ENCODE measurements at regions not wholly inside any gene's neighbourhood (a gene's known extent, or its start where the extent isn't known, plus 50 kb on each side); places are given as distances from the start of the nearest gene placed in this dataset.
"Not testable (repeated sequence)": the region's sequence is repeated elsewhere in the genome, so short reads cannot be mapped to it uniquely, and the experiment has no call there.

DNA sequence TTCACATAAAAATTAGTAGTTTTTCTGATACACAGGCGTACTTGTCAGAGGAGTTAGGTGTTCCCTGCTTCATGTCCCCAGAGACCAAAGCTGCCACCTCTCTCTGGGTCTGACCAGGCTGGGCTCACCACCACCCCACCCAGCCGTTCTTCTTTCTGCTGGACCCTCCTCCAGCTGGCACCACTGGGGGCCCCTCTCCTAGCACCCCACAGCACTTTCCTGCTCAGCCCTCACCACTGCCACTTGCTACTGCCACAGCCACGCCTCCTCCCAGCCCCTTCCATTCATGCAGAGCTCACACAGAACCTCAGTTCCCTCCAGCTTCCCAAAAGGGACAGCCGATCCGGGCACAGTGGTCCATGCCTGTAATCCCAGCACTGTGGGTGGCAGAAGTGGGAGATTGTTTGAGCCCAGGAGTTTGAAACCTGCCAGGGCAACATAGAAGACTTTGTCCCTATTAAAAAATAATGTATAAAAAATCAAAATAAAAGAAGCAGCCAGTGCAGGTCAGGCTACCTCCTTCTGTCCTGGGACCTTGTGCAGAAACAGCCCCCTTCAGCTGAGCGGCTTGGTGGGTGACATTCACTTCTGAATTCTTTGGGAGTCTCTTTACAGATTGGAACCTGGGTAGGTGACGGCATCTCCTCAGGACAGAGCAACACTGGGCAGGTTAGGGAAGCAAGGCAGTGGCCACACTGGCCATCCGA is 208.3 kb downstream of the TOMM20 start:
- DNase-seq (ENCODE audit: low read depth): no peak

DNA sequence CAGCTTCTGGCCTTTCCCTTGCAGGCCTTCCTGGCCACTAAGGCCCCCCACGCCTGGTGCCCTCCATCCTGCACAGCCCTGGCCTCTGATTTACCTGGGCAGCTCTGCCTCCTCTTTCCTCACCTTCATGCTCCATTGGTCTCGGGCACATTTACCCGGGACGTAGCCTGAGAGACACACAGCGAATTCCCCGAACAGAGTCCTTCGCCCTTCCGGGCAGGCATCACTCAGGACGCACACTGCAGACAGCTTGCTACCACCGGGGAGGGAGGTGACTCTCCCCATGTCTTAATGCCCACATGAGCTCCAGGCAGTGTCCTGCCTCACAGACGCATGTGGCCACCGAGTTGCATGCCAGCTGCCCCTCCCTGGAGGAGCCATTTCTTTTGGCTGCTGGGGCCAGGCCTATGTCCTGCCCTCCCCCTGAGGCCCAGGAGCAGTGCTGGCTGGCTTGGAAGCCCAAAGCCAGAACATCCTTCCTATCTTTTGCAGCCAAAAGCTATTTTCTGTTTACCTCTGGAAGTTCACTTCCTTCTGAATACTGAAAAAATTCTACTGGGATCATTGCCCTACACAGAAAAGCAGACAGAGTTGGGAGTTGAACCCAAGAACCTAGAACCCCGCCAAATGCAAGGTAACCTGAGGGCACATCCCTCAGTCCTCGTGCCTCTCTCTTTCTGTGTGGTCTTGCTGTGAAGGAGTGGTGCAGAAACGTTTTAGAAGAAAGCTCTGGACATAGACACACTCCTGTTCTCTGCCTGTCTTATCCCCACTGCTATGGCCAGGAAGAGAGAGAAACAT is 209.5 kb downstream of the TOMM20 start:
- no peak for DNase-seq (ENCODE audit: low read depth)

GRCh38 chr1:234918181-234918841 is 210.3 kb downstream of the TOMM20 start:
- no peak for DNase-seq (ENCODE audit: low read depth)

DNA sequence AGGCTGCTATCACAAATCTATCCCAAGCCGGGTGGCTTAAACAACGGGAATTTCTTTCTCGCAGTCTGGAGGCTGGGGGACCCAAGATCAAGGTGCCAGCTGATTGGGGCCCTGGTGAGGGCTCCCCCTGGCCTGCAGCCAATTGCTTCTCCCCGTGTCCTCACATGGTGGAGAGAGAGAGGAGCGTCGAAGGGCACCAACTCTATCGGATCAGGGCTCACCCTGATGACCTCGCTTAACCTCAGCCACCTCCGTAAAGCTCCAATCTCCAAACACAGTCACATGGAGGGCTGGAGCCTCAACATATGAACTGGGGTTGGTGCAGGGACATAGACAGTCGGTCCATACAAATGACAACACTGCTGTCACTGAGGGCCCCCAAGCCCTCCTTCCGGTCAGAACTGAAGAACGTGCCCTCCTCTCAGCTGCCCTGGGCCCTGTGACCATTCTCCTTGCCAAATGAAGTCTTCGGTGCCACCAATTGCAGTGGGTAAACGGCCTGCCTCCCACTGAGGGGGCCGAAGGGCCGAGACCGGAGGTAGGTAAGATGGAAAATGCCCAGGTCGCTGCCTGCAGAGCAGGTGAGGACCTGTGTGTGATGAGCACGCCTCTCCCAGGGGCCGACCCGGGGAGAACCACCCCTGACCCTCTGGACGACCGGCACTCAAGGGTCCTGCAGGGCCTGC is 211.0 kb downstream of the TOMM20 start:
- DNase-seq (ENCODE audit: low read depth): no peak

DNA sequence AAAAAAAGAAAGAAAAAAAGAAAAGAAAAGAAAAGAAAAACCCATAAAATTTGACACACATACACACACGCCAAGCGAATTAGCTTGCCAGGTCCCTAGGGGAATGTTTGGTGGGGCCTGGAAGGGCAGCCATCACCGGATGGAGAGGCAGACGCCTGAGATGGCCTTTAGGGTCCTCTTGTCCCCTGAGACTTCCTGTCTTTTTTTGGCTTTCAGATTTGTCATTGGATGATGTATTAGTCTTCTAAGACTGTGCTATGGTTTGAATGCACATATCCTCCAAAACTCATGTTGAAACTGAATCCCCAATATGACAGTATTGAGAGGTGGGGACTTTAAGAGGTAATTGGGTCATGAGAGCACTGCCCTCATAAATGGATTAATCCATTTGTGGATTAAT is 211.8 kb downstream of the TOMM20 start:
- DNase-seq (ENCODE audit: low read depth): no peak

DNA sequence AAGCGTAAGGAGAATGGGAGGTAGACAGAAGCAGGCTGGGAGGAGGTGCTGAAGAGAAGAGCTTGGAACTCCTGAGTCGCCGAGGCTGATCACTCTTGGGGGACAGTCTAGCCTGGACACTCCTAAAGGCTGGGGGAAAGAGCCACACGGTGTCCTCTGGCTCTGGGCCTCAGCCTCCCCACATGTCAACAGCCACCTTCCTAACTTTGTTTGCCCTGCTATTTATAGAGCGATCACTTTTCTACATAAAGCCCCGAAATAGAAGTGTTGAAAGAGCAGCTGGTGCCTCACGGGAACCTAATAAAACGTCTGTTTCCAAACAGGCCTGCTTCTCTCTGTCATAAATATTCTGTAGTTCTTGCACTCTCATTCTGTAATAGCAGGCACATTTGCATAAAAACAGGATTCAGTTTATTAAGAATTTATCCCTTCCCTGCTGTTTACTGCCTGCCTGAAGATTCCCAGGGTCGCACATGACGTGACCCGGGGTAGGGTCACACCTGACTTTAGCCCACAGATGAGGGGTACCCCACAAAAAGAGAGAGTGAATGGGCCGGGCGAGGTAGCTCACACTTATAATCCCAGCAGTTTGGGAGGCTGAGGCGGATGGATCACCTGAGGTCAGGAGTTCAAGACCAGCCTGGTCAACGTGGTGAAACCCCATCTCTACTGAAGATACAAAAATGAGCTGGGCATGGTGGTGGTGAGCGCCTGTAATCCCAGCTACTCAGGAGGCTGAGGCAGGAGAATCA is 212.5 kb downstream of the TOMM20 start:
- no peak for DNase-seq (ENCODE audit: low read depth)

DNA sequence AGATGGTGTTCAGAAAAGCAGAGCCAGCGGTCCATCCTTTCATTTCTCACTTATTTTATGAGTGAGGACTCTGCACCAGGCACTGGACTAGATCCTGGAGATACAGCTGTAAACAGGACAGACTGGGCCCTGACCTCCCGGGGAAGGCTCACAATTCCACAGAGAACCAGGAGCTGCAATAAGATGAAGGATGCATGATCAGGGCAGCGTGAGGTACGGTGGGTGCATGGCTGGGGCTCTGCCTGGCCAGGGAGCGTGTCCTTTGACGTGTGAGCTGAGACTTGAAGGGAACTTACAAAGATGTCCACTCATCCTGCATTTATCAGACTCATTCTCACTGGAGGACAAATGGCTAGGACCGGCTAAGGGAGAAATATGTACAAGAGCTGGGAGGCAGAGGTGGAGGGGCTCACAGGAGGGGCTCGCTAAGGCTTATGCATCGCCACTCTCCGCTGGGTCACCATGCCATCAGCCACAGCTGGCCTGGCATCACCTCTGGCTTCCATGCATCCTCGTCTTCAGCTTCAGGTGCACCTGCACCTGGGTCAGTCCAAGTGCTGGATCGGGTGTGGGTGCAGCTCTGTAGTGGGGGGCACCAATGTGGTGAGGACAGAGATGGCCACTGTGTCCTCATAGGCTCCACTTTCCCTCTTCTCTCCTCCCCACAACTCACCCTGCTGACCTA is 213.9 kb downstream of the TOMM20 start:
- DNase-seq (ENCODE audit: low read depth): no peak

DNA sequence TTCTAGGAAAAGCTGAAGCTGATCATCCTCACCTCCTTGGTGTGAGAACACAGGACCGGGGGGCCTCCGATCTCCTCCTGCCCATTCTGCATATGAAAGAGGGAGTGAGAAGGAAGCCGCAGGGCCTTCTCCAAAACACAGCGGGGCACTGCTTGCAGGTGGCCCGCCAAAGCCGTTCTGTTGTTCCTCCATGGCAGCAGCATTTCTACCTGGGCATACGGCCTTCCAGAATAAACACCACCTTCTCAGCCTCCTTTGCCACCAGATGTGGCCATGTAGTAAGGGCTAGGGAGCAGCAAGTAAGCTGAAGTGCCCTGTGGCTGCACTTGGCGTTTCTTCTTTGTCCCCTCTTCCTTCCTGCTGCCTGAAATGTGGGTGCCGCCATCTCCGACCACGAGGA is 214.9 kb downstream of the TOMM20 start:
- DNase-seq (ENCODE audit: low read depth): no peak

GRCh38 chr1:234913278-234913649 is 215.4 kb downstream of the TOMM20 start:
- no peak for DNase-seq (ENCODE audit: low read depth)

DNA sequence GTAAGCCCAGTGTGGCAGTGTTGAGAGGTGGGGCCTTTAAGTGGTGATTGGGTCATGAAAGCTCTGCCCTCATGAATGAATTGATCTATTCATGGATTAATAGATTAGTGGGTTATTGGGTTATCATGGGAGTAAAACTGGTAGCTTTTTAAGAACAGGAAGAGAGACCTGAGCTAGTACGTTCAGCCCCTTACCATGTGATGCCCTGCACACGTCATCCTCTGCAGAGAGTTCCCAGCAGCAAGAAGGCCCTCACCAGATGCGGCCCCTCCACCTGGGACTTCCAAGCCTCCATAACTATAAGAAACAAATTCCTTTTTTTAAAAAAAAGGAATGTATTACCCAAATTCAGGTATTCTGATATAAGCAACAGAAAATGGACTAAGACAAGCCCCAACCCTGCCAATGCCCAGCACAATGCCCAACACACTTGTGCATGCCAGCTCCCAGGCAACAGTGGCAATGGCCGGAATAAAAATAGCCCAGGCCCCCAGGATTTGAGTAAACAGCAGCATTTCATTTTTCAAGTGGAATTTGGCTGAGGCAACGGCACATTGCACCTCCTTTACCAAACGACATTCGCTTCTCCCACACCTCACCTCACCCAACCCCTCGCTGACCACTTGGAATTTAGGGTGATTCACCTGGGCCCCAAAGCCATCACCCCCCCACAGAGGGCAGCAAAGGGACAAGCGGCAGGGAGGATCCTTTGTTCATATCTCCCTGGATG is 215.9 kb downstream of the TOMM20 start:
- DNase-seq (ENCODE audit: low read depth): no peak

GRCh38 chr1:234911787-234912186 is 216.8 kb downstream of the TOMM20 start:
- no peak for DNase-seq (ENCODE audit: low read depth)

- DNase-seq (ENCODE audit: low read depth): not testable (repeated sequence)
Observed at GRCh38 chr1:234911136-234911535, 217.5 kb downstream of the TOMM20 start.

- DNase-seq (ENCODE audit: low read depth): no peak
Observed at GRCh38 chr1:234909851-234910250, 218.8 kb downstream of the TOMM20 start.

GRCh38 chr1:234909307-234909810 is 219.3 kb downstream of the TOMM20 start:
- DNase-seq (ENCODE audit: low read depth): no peak

- DNase-seq (ENCODE audit: low read depth): no peak
Observed at GRCh38 chr1:234908571-234908970, 220.1 kb downstream of the TOMM20 start.

DNA sequence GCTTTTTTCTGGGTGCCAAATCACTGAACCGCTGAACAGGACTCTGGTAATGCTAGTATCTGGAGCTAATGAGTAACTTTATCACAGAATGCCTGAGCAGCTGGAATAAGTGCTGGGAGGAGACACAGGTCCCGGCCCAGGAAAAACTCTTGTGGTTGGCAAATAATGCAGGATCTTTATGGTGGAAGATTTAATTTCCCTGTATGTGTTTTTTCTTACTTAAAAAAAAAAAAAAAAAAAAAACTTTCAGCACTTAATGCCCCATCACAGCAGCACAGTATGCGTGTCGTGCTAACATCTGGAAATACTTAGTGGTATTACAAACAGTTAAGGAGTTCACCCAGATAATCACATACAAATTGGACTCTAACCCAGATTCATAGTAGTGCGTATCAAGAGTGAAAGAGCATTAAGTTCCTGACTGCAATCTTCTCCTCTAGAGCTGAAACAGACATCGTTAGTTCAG is 220.7 kb downstream of the TOMM20 start:
- DNase-seq (ENCODE audit: low read depth): no peak

DNA sequence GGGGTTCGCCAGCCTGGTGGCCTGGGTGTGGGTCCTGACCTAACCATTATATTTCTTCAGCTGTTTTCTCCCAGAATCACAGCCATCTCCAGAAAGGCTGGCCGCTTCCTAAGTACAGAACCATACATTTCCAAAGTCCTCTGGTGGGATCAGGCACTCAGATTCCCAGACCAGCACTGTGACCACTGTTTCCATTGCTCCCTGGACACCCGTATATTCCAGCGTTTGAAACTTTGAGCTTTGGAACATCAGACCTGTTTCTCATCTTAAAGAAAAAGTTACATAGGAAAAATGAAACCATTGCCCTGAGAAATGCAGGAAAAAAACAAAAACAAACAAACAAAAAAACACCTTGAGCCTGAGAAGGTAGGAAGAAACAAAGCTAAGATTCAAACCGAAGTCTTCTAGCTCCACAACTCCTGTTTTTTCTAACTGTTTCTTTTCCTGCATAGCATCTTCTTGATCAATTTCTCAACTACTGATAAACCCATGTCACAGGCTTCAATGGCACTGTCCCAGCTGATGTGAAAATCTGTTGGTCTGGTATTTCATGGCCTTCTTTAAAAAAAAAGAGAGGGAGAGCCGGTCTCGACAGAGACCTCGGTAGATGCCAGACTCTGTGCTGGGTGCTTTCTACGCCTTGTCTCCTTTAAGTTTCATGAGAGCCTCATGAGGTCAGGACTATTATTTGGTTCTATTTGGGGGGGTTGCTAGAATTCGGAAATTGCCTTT is 221.3 kb downstream of the TOMM20 start:
- no peak for DNase-seq (ENCODE audit: low read depth)

DNA sequence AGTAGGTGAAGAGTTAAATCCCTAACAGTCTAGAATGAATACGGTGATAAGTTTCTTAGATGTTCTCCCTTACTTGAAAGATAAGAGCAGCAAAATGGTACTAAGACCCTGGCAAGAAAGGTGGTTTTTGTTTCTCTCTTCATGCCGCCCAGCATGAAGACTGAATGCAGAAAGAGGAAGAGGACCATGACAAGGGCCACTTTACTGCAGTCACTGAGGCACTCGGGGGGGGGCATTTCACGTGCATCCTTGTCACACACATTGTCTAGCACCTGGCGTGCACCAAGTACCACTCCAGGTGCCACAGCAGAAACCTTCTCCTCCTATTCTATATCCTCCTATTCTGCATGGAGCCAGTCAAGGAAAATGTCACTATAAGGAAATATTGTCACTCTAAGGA is 222.0 kb downstream of the TOMM20 start:
- DNase-seq (ENCODE audit: low read depth): no peak

GRCh38 chr1:234902774-234903547 is 225.7 kb downstream of the TOMM20 start:
- DNase-seq (ENCODE audit: low read depth): no peak

All from HS-27A (cell line).